ENCODE measurements at regions not wholly inside any gene's neighbourhood (a gene's known extent, or its start where the extent isn't known, plus 50 kb on each side); places are given as distances from the start of the nearest gene placed in this dataset.

GRCh38 chr1:232166942-232167341 lies 463.0 kb downstream of the SIPA1L2 start:
- TF ChIP-seq POLR2A (IDR thresholded peaks at IDR 0.05) (no peak), CTCF (IDR thresholded peaks at IDR 0.05) (no peak)
